Upper lobe of left lung (tissue), 6 donors: ENCODE measurements at regions not wholly inside any gene's neighbourhood (a gene's known extent, or its start where the extent isn't known, plus 50 kb on each side); places are given as distances from the start of the nearest gene placed in this dataset.

Experiments used
- ATAC-seq, 2 donors: fragments of 200-7000 bp; cut with Tn5 transposase; one replicate each; pipeline ENCODE4 v1.9.1; 2022; ENCODE audit warnings: mild to moderate bottlenecking in 2 of 2, moderate library complexity in 2 of 2; ENCODE audit not compliant: low FRiP score in 2 of 2
- DNase-seq, 2 donors: peaks; one replicate each; pipeline ENCODE4 v3.0.0-alpha.2; 2019 to 2020
- H3K27ac ChIP-seq, 4 donors: fragments of 200-600 bp; sonication (generic); one replicate each; pipeline ENCODE4 v1.5.1; 2016 to 2019
- H3K27me3 ChIP-seq, 4 donors: fragments of 200-600 bp; sonication (generic); one replicate each; pipeline ENCODE4 v1.5.1; 2017 to 2019
- H3K36me3 ChIP-seq, 4 donors: fragments of 200-600 bp; sonication (generic); one replicate each; pipeline ENCODE4 v1.5.1; 2016 to 2019
- H3K4me1 ChIP-seq, 4 donors: fragments of 200-600 bp; sonication (generic); one replicate each; pipeline ENCODE4 v1.5.1; 2018 to 2019
- H3K4me3 ChIP-seq, 4 donors: fragments of 200-600 bp; sonication (generic); one replicate each; pipeline ENCODE4 v1.5.1; 2017 to 2019; ENCODE audit warnings: mild to moderate bottlenecking in 2 of 4, moderate library complexity in 1 of 4
- H3K9me3 ChIP-seq, 4 donors: fragments of 200-600 bp; sonication (generic); one replicate each; pipeline ENCODE4 v1.5.1; 2018 to 2019
- CTCF ChIP-seq, 6 experiments: fragments of 450-650 bp in 4 of 6; fragments of 200-600 bp in 2 of 6; sonication (generic) in 2 of 6; IDR thresholded peaks; one replicate each; pipeline ENCODE4 v1.5.1; 2016 to 2019; ENCODE audit warnings: antibody characterized with exemption in 6 of 6
- EP300 ChIP-seq, 4 donors: sonication (generic); formaldehyde crosslinking; IDR thresholded peaks; one replicate each; pipeline ENCODE4 v1.5.1; 2017; ENCODE audit warnings: antibody characterized with exemption in 4 of 4, control low read depth in 2 of 4
- POLR2A ChIP-seq, 4 donors: fragments of 450-650 bp; IDR thresholded peaks; one replicate each; pipeline ENCODE4 v1.5.1; 2016 to 2017; ENCODE audit warnings: antibody characterized with exemption in 4 of 4, mild to moderate bottlenecking in 2 of 4
- POLR2AphosphoS5 ChIP-seq, 2 donors: sonication (generic); formaldehyde crosslinking; IDR thresholded peaks; one replicate each; pipeline ENCODE4 v1.5.1; 2017; ENCODE audit warnings: antibody characterized with exemption in 2 of 2
- WGBS, 2 donors: methylation state at CpG; one replicate each; pipeline ENCODE4 v1.1.5; 2017 to 2018; 5-methylcytosine and 5-hydroxymethylcytosine counted together
- donor health status: DM: no; HTN: no; CAD: no; lungs with moderate emphysema.
- donor health status: DM: no; HTN: yes; CAD: no; lungs with severe emphysema.

GRCh38 chr2:193502363-193503035, 1307.8 kb upstream of the TMEFF2 start:
- no peaks in the 10 kb centered on the region for H3K4me1 ChIP-seq
- H3K9me3 ChIP-seq = no peaks in the 10 kb centered on the region
- DNase-seq (peak in 1 of 2 donors; percentile 74), ATAC-seq (no peak)
- WGBS, 2 donors = 88 to 98% methylated on average over 10 to 31 of the region's 42 CpGs
- H3K27me3 ChIP-seq = no peaks in the 10 kb centered on the region
- H3K36me3 ChIP-seq = no peaks in the 10 kb centered on the region
- H3K27ac ChIP-seq = no peak overlapping the region
- TF ChIP-seq CTCF (IDR thresholded peaks at IDR 0.05) = no peak
- TF ChIP-seq POLR2A (IDR thresholded peaks at IDR 0.05) = no peak
- no peak for TF ChIP-seq POLR2AphosphoS5 (IDR thresholded peaks at IDR 0.05)
- no peak for TF ChIP-seq EP300 (IDR thresholded peaks at IDR 0.05)
- no peak overlapping the region for H3K4me3 ChIP-seq

- no peaks in the 10 kb centered on the region for H3K36me3 ChIP-seq
Measured at GRCh38 chr2:193496786-193497185, 1302.1 kb upstream of the TMEFF2 start.

GRCh38 chr2:193482557-193482956, 1287.8 kb upstream of the TMEFF2 start:
- H3K27ac ChIP-seq = no peak overlapping the region
- DNase-seq = no peak
- no peaks in the 10 kb centered on the region for H3K9me3 ChIP-seq
- H3K4me1 ChIP-seq = no peaks in the 10 kb centered on the region
- no peak overlapping the region for H3K4me3 ChIP-seq
- no peaks in the 10 kb centered on the region for H3K36me3 ChIP-seq
- TF ChIP-seq EP300 (IDR thresholded peaks at IDR 0.05) (no peak), POLR2AphosphoS5 (IDR thresholded peaks at IDR 0.05) (no peak), POLR2A (IDR thresholded peaks at IDR 0.05) (no peak), CTCF (IDR thresholded peaks at IDR 0.05) (no peak)
- 89 to 95% methylated on average over 3 of the region's 3 CpGs for WGBS, 2 donors
- no peaks in the 10 kb centered on the region for H3K27me3 ChIP-seq
- no peak for ATAC-seq

More at GRCh38 chr2:193496786-193497185, 1302.1 kb upstream of the TMEFF2 start:
- H3K27ac ChIP-seq = no peak overlapping the region
- H3K9me3 ChIP-seq = no peaks in the 10 kb centered on the region
- no peak overlapping the region for H3K4me3 ChIP-seq
- no peak for ATAC-seq
- no peaks in the 10 kb centered on the region for H3K4me1 ChIP-seq
- DNase-seq = no peak
- WGBS, 2 donors = 51 to 65% methylated on average over 2 of the region's 2 CpGs
- TF ChIP-seq POLR2A (IDR thresholded peaks at IDR 0.05) (no peak), POLR2AphosphoS5 (IDR thresholded peaks at IDR 0.05) (no peak), EP300 (IDR thresholded peaks at IDR 0.05) (no peak), CTCF (IDR thresholded peaks at IDR 0.05) (no peak)
- H3K27me3 ChIP-seq = no peaks in the 10 kb centered on the region

GRCh38 chr2:193480187-193480586, 1285.5 kb upstream of the TMEFF2 start:
- H3K36me3 ChIP-seq = no peaks in the 10 kb centered on the region
- TF ChIP-seq CTCF (IDR thresholded peaks at IDR 0.05) (no peak), EP300 (IDR thresholded peaks at IDR 0.05) (no peak), POLR2AphosphoS5 (IDR thresholded peaks at IDR 0.05) (no peak), POLR2A (IDR thresholded peaks at IDR 0.05) (no peak)
- no peak overlapping the region for H3K4me3 ChIP-seq
- no peaks in the 10 kb centered on the region for H3K9me3 ChIP-seq
- ATAC-seq = no peak
- H3K27me3 ChIP-seq = no peaks in the 10 kb centered on the region
- H3K4me1 ChIP-seq = no peaks in the 10 kb centered on the region
- H3K27ac ChIP-seq = no peak overlapping the region
- DNase-seq = no peak
- 74 to 81% methylated on average over 1 of the region's 1 CpG for WGBS, 2 donors

GRCh38 chr2:193476171-193476800, 1281.6 kb upstream of the TMEFF2 start:
- Histone ChIP-seq H3K4me1 (no peaks in the 10 kb centered on the region), H3K36me3 (no peaks in the 10 kb centered on the region), H3K4me3 (no peak overlapping the region), H3K9me3 (no peaks in the 10 kb centered on the region), H3K27ac (no peak overlapping the region), H3K27me3 (no peaks in the 10 kb centered on the region)
- WGBS, 2 donors = 58 to 72% methylated on average over 6 of the region's 6 CpGs
- DNase-seq = no peak
- TF ChIP-seq CTCF (IDR thresholded peaks at IDR 0.05) (no peak), EP300 (IDR thresholded peaks at IDR 0.05) (no peak), POLR2A (IDR thresholded peaks at IDR 0.05) (no peak), POLR2AphosphoS5 (IDR thresholded peaks at IDR 0.05) (no peak)
- no peak for ATAC-seq
